ENCODE measurements at regions not wholly inside any gene's neighbourhood (a gene's known extent, or its start where the extent isn't known, plus 50 kb on each side); places are given as distances from the start of the nearest gene placed in this dataset.

- DNase-seq (ENCODE audit: low spot score) (no peak), FAIRE-seq (no peak)
Observed at GRCh38 chr11:121699801-121700200, 247.0 kb upstream of the SORL1-AS1 start.

- FAIRE-seq, result no peak
- DNase-seq (ENCODE audit: low spot score), result no peak
Observed at GRCh38 chr11:121696931-121697670, 244.3 kb upstream of the SORL1-AS1 start.

GRCh38 chr11:121696177-121696871, 243.6 kb upstream of the SORL1-AS1 start:
- FAIRE-seq (no peak), DNase-seq (ENCODE audit: low spot score) (no peak)

- FAIRE-seq, result no peak
- DNase-seq (ENCODE audit: low spot score), result no peak
Observed at GRCh38 chr11:121692236-121692635, 239.5 kb upstream of the SORL1-AS1 start.

GRCh38 chr11:121688860-121689614, 236.3 kb upstream of the SORL1-AS1 start:
- FAIRE-seq (no peak), DNase-seq (ENCODE audit: low spot score) (no peak)

GRCh38 chr11:121688055-121688491, 235.3 kb upstream of the SORL1-AS1 start:
- peak; percentile 21 for DNase-seq (ENCODE audit: low spot score)
- no peak for FAIRE-seq

GRCh38 chr11:121683791-121684190, 231.0 kb upstream of the SORL1-AS1 start:
- FAIRE-seq (no peak), DNase-seq (ENCODE audit: low spot score) (no peak)

Measured in urothelium cell line (cell line).